Spinal cord (tissue), 9 donors: ENCODE measurements at regions not wholly inside any gene's neighbourhood (a gene's known extent, or its start where the extent isn't known, plus 50 kb on each side); places are given as distances from the start of the nearest gene placed in this dataset.
"Not testable (repeated sequence)": the region's sequence is repeated elsewhere in the genome, so short reads cannot be mapped to it uniquely, and the experiment has no call there.

Source experiments
- DNase-seq, 6 donors: peaks; one replicate each; pipeline versions ENCODE4 v3.0.0 to v3.0.0-alpha.2; 2013 to 2015; ENCODE audit warnings: low spot score in 6 of 6, low read depth in 4 of 6
- H3K27ac ChIP-seq: one replicate; pipeline ENCODE4 v1.5.1; 2013; ENCODE audit warnings: low read depth, low read length, control low read depth
- H3K27me3 ChIP-seq: one replicate; pipeline ENCODE4 v1.6.1; 2013; ENCODE audit warnings: low read length; ENCODE audit not compliant: control insufficient read depth, insufficient read depth
- H3K36me3 ChIP-seq: one replicate; pipeline ENCODE4 v1.6.1; 2013; ENCODE audit warnings: low read length; ENCODE audit not compliant: control insufficient read depth, insufficient read depth
- H3K4me1 ChIP-seq: one replicate; pipeline ENCODE4 v1.6.1; 2013; ENCODE audit warnings: low read length; ENCODE audit not compliant: control insufficient read depth, insufficient read depth
- H3K4me3 ChIP-seq: one replicate; pipeline ENCODE4 v1.5.1; 2013; ENCODE audit warnings: low read depth, low read length, control low read depth
- H3K9me3 ChIP-seq: one replicate; pipeline ENCODE4 v1.6.1; 2013; ENCODE audit warnings: low read length; ENCODE audit not compliant: control insufficient read depth, insufficient read depth
- WGBS: methylation state at CpG from one replicate; pipeline ENCODE4 v1.1.5; 2013; ENCODE audit warnings: missing lambda C conversion rate; ENCODE audit not compliant: insufficient coverage; 5-methylcytosine and 5-hydroxymethylcytosine counted together
- donor health status: healthy.

DNA sequence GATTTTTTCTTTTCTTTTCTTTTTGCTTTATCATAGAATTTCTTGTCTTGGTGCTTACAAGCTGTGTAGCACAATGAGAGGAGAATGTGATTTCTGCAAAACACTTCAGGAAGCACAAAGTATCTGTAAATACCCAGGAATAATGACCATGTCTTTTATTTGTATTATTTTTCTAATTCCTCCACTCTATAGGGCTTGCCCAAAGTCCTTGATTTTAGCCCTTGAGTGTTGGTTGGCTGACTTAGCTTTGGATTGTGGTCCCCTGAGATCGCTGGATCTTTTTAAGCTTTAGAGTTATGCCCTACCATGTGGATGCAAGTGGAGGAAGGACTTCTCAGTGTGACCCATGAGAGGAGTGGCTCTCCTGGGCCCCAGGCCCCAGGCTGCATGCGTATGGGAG is 52.2 kb downstream of the HOXC4 start:
- not testable (repeated sequence) for H3K4me3 ChIP-seq, H3K9me3 ChIP-seq, H3K36me3 ChIP-seq, H3K27me3 ChIP-seq, DNase-seq
- H3K4me1 ChIP-seq = peaks cover 17% of the 10 kb centered on the region
- H3K27ac ChIP-seq = peak overlapping the region; percentile 47
- WGBS = 33% methylated on average over 1 of the region's 2 CpGs

- WGBS = under 1% methylated on average over 20 of the region's 29 CpGs
- H3K27ac ChIP-seq = peak overlapping the region; percentile 47
Observed at GRCh38 chr12:54106252-54106651, 52.6 kb downstream of the HOXC4 start.

DNA sequence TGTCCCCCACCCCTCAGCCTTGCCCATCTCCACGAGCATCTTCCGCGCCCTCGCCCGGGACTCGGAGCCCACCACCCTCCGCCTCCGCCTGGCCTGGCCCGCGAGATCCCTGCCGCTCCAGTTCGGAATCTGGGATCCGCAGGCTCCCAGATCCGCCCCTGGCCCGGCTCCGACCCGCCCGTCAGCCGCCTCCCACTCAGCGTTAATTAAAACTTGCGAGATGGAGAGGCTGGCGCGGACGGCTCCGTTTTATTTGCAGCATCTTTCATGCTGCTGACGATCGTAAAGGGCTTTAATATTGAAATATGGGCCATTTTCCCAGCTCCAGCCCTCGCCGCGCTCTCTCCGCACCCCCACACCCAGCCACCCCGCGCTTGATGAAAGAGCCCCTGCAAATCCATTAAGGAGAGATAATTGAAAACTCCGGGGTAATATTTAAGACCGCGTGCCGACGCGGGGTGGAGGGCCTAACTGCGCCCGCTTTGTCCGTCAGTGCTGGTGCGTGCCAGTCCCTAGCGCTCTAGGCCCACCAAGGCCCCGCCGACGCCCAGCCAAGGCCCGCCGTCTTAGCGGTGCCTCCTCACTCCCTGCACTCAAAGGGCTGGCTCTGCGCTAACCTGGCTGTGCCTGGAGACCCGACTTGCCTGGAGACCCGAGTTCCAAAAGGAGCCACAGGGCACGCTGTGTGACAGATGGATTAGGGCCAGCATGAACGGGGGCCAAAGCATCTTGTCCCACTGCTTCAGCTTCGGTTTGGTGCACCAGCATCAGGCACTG is 53.4 kb downstream of the HOXC4 start:
- Histone ChIP-seq H3K4me1 (peaks cover 19% of the 10 kb centered on the region), H3K27ac (peak overlapping the region; percentile 47)
- 16% methylated on average over 48 of the region's 56 CpGs for WGBS
- H3K36me3 ChIP-seq, H3K27me3 ChIP-seq, H3K9me3 ChIP-seq, H3K4me3 ChIP-seq: not testable (repeated sequence)
- peak in 2 of 6 donors; percentile 41 to 68 for DNase-seq

More at GRCh38 chr12:54106252-54106651, 52.6 kb downstream of the HOXC4 start:
- H3K4me1 ChIP-seq = peaks cover 17% of the 10 kb centered on the region
- DNase-seq = peak in 2 of 6 donors; percentile 63 to 81
- H3K36me3 ChIP-seq, H3K9me3 ChIP-seq, H3K4me3 ChIP-seq, H3K27me3 ChIP-seq: not testable (repeated sequence)

DNA sequence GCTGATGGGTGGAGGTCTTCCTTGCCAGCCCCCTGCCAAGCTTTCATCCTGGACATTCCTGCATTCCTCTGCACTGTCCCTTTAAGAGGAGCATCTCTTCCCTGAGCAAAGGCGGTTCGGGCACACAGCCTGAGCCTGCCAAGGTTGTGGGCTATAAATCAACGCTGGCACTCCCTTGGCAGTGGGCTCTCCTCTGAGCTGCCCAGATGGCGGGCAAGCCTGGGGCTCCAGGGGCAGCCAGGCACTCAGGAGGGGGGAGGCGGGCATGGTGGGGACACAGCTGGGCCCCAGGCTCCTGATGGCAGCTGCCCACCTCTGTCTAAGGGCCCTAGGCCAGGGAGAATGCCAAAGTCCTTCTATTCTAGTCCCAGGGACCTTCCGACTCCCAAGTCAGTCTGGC is 58.7 kb downstream of the HOXC4 start:
- H3K36me3 ChIP-seq, H3K27ac ChIP-seq, H3K27me3 ChIP-seq, H3K9me3 ChIP-seq, H3K4me3 ChIP-seq: not testable (repeated sequence)
- WGBS = 10% methylated on average over 5 of the region's 6 CpGs
- DNase-seq = peak in 2 of 6 donors; percentile 85
- peaks cover 38% of the 10 kb centered on the region for H3K4me1 ChIP-seq

DNA sequence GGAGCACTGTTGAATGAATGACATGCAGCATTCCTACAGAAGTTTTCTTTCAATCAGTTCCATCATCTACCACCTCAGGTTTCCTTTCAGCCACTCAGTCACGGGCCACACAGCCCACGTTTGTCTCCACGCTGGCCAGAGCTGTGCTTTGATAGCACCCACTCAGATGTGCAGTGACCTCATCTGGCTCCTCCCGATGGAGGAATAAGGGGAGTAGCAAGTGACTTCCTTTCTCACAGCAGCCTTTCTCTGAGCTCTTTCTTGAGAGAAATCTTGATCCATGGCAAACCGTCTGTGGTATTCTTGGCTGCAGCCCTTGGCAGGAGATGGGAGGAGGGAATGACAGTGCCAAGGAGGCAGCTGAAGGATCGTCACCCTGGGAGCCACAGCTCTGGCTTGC is 62.4 kb downstream of the HOXC4 start:
- not testable (repeated sequence) for H3K9me3 ChIP-seq, H3K36me3 ChIP-seq, H3K27me3 ChIP-seq, H3K4me3 ChIP-seq
- peak in 2 of 6 donors; percentile 80 to 84 for DNase-seq
- WGBS = 13% methylated on average over 3 of the region's 6 CpGs
- peak overlapping the region; percentile 67 for H3K27ac ChIP-seq
- H3K4me1 ChIP-seq = peaks cover 41% of the 10 kb centered on the region

GRCh38 chr12:54117392-54117791 is 63.8 kb downstream of the HOXC4 start:
- H3K36me3 ChIP-seq, H3K27me3 ChIP-seq, H3K4me3 ChIP-seq, H3K27ac ChIP-seq, H3K9me3 ChIP-seq, DNase-seq: not testable (repeated sequence)
- peaks cover 35% of the 10 kb centered on the region for H3K4me1 ChIP-seq
- 100% methylated on average over 1 of the region's 4 CpGs for WGBS

DNA sequence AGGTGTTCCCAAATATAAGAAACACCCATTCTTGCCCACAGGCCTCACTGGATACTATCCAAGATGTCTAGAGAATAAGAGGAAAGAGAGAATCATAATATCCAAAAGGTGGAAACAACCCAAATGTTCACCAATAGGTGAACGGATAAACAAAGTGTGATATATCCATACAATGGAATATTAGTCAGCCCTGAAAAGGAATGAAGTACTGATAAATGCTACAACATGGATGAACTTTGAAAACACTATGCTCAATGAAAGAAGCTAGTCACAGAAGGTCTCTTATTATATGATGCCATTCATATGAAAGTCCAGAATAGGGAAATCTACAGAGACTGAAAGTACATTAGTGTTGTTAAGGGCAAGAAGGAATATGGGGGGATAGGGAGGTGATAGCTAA is 65.4 kb downstream of the HOXC4 start:
- no CpG with 5 or more reads among the region's 1 CpG for WGBS
- not testable (repeated sequence) for H3K9me3 ChIP-seq

DNA sequence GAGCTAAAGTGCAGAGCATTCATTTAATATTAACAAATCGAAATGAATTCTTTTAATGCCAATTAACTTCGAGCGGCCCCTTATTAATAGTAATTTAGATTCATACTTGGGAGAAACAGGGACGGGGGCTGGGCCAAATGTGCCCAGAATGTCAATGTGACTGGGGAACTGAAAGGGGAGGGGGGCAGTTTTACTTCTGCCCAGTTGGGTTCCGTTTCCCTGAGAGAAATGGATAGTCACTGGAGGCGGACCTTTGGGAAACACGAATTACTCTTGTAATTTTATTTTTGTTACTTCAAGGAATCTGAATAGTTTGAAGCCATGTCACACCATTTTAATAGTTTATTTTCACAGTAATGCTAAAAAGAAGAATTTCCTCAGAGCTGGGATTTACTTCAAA is 64.8 kb downstream of the SMUG1 start:
- Histone ChIP-seq H3K4me3 (peak overlapping the region; percentile 12), H3K4me1 (peaks cover 25% of the 10 kb centered on the region), H3K27ac (peak overlapping the region; percentile 25), H3K27me3 (peaks cover 11% of the 10 kb centered on the region)
- peak in 1 of 6 donors; percentile 52 for DNase-seq
- 24% methylated on average over 2 of the region's 7 CpGs for WGBS
- H3K9me3 ChIP-seq, H3K36me3 ChIP-seq: not testable (repeated sequence)

More for the DNA sequence above, 65.4 kb downstream of the HOXC4 start:
- H3K36me3 ChIP-seq, H3K4me3 ChIP-seq, H3K27ac ChIP-seq, H3K27me3 ChIP-seq, DNase-seq: not testable (repeated sequence)
- peaks cover 27% of the 10 kb centered on the region for H3K4me1 ChIP-seq

DNA sequence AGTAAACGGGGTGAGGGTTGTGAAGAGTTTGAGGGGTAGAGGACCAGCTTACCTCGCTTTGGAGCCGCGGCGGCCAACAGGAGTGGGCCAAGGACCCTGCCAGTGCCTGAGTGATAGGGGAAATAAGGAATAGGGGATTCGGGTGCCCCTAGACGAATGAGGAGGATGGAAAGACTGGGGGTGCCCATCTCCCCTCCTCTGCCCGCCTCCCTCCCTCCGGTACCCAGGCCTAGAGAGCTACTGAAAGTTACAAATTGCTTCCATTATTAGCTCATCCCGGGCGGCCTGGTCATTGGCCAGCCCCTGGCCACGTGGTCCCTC is 63.1 kb downstream of the SMUG1 start:
- H3K4me1 ChIP-seq = peaks cover 33% of the 10 kb centered on the region
- WGBS = 7% methylated on average over 4 of the region's 12 CpGs

GRCh38 chr12:54126029-54126695 is 62.6 kb downstream of the SMUG1 start:
- H3K4me1 ChIP-seq = peaks cover 33% of the 10 kb centered on the region
- DNase-seq = peak in 2 of 6 donors; percentile 85 to 95
- 2% methylated on average over 35 of the region's 46 CpGs for WGBS
- peaks cover 13% of the 10 kb centered on the region for H3K27me3 ChIP-seq
- peaks cover 10% of the 10 kb centered on the region for H3K36me3 ChIP-seq
- no peaks in the 10 kb centered on the region for H3K9me3 ChIP-seq
- H3K27ac ChIP-seq = peak overlapping the region; percentile 94
- H3K4me3 ChIP-seq = peak overlapping the region; percentile 96

More for the DNA sequence above, 63.1 kb downstream of the SMUG1 start:
- not testable (repeated sequence) for H3K36me3 ChIP-seq, H3K9me3 ChIP-seq, DNase-seq
- peaks cover 13% of the 10 kb centered on the region for H3K27me3 ChIP-seq
- H3K27ac ChIP-seq = peak overlapping the region; percentile 94
- peak overlapping the region; percentile 96 for H3K4me3 ChIP-seq
